ENCODE measurements at regions not wholly inside any gene's neighbourhood (a gene's known extent, or its start where the extent isn't known, plus 50 kb on each side); places are given as distances from the start of the nearest gene placed in this dataset.

DNA sequence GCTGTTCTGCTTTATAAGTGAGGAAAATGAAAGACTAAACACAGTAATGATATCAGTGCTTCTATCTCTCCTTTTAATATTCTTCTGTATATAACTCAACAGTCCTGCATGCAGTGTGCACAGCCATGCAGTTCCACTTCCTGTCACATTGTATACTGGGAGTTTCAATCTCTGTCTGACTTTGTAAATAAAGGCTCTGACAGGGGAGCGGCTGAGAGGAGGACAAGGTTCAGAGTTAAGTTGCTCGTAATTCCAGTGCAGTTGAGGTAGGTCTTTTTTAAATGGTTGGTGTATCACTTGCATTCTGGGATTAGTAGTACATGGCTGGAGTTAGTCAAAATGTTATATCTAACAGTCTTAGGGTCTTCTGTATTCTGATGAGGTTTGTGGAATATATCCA is 264.5 kb downstream of the OLFM3 start:
- intact Hi-C loops (cut with DNase I; ENCODE audit: low total_unique reads) = no loop called here
- Histone ChIP-seq H3K36me3 (no peaks in the 10 kb centered on the region), H3K27ac (no peak overlapping the region), H3K27me3 (no peaks in the 10 kb centered on the region), H3K4me3 (no peak overlapping the region), H3K4me1 (no peaks in the 10 kb centered on the region), H3K9me3 (no peaks in the 10 kb centered on the region)
- no peak for DNase-seq
- TF ChIP-seq, protein P1, sequence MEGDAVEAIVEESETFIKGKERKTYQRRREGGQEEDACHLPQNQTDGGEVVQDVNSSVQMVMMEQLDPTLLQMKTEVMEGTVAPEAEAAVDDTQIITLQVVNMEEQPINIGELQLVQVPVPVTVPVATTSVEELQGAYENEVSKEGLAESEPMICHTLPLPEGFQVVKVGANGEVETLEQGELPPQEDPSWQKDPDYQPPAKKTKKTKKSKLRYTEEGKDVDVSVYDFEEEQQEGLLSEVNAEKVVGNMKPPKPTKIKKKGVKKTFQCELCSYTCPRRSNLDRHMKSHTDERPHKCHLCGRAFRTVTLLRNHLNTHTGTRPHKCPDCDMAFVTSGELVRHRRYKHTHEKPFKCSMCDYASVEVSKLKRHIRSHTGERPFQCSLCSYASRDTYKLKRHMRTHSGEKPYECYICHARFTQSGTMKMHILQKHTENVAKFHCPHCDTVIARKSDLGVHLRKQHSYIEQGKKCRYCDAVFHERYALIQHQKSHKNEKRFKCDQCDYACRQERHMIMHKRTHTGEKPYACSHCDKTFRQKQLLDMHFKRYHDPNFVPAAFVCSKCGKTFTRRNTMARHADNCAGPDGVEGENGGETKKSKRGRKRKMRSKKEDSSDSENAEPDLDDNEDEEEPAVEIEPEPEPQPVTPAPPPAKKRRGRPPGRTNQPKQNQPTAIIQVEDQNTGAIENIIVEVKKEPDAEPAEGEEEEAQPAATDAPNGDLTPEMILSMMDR (IDR thresholded peaks at IDR 0.05) = no peak

DNA sequence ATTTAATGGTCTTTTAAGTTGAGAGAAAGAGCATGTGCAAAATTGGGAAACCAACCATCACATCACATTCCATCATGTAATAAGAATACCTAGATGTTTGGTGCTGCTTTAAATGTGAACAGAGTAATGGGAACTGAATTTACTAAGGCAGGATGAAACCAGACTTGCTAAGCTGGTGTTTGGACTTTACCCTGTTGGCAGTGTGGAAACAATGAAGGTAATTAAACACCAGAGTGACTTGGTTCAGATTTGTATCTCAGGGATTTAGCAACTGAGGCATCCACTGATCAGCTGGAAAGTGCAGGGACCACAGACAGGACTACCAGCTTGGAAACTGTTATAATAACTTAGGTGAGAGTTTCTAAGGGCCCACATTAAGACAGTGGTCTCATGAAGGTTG is 263.4 kb downstream of the OLFM3 start:
- intact Hi-C loops (cut with DNase I; ENCODE audit: low total_unique reads) = no loop called here
- no peak for DNase-seq
- Histone ChIP-seq H3K36me3 (no peaks in the 10 kb centered on the region), H3K4me3 (no peak overlapping the region), H3K9me3 (no peaks in the 10 kb centered on the region), H3K4me1 (no peaks in the 10 kb centered on the region), H3K27me3 (no peaks in the 10 kb centered on the region), H3K27ac (no peak overlapping the region)
- TF ChIP-seq, protein P1 (IDR thresholded peaks at IDR 0.05) = no peak

DNA sequence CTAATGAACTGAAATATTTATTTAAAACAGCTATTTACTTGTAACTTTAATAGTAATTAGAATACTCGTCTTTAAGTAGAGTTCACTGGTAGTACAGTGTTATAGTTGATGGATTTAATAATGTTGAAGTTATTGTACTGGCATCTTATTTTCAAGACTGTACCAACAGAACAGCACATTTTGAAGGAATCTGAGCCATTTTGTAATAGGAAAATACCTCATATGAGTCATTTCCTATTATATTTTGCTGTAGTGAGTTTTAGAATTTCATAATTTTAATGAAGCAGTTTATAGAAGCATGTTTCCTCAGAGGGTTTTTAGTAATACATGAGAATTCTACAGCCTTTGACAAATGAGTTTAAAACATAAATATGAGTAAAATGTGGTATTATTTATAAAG is 258.3 kb downstream of the OLFM3 start:
- no peaks in the 10 kb centered on the region for H3K27me3 ChIP-seq
- no peak overlapping the region for H3K4me3 ChIP-seq
- intact Hi-C loops (cut with DNase I; ENCODE audit: low total_unique reads) = no loop called here
- no peaks in the 10 kb centered on the region for H3K36me3 ChIP-seq
- no peaks in the 10 kb centered on the region for H3K9me3 ChIP-seq
- no peaks in the 10 kb centered on the region for H3K4me1 ChIP-seq
- TF ChIP-seq, protein P1 (IDR thresholded peaks at IDR 0.05) = no peak
- no peak overlapping the region for H3K27ac ChIP-seq
- DNase-seq = no peak

DNA sequence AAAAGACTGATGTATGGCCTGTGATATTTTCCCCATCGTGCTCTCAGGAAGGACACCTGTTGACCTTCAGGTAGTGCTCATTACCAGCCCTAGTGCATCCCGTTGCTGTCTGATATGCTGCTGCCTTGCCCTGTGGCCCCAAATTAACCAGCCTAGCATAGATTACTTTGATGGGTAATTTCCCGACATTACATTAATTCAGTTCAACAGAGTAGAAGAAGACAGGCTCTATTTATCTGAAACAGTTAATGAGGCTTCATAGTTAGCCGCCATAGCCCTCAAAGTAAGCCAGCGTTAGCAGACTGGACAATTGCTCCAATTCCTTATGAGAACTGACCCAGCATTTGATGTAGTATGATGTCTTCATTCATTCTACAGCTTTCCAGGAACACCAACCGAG is 257.6 kb downstream of the OLFM3 start:
- no peaks in the 10 kb centered on the region for H3K9me3 ChIP-seq
- DNase-seq = no peak
- no peaks in the 10 kb centered on the region for H3K36me3 ChIP-seq
- no peak overlapping the region for H3K27ac ChIP-seq
- no peaks in the 10 kb centered on the region for H3K27me3 ChIP-seq
- intact Hi-C loops (cut with DNase I; ENCODE audit: low total_unique reads) = no loop called here
- no peak overlapping the region for H3K4me3 ChIP-seq
- TF ChIP-seq, protein P1 (IDR thresholded peaks at IDR 0.05) = no peak
- no peaks in the 10 kb centered on the region for H3K4me1 ChIP-seq

DNA sequence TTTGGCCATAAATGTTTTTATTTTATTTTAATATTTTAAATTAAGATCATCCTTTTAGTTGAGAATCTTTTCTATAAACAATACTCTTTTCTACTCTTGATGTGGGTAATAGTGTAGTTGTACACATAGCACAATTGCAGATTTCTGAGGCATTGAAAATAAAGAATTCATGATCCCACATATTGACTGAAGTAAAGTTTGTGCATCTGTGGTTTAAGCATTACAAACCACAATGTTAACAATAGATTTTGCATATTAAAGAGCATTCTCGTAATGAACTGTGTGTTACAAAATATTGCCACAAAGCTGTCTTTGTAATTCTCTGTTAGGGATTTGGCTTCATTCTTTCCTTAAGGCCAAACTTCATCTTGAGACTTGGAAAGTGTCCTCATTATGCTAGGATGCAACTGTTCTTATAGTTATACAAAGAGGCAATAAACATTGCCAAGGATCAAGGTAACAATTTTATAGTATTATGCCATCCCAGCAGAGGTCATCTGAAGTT is 256.8 kb downstream of the OLFM3 start:
- H3K27ac ChIP-seq = no peak overlapping the region
- no peaks in the 10 kb centered on the region for H3K4me1 ChIP-seq
- H3K36me3 ChIP-seq = no peaks in the 10 kb centered on the region
- DNase-seq = no peak
- no peak overlapping the region for H3K4me3 ChIP-seq
- TF ChIP-seq, protein P1 (IDR thresholded peaks at IDR 0.05) = no peak
- no peaks in the 10 kb centered on the region for H3K9me3 ChIP-seq
- intact Hi-C loops (cut with DNase I; ENCODE audit: low total_unique reads) = no loop called here
- H3K27me3 ChIP-seq = no peaks in the 10 kb centered on the region

DNA sequence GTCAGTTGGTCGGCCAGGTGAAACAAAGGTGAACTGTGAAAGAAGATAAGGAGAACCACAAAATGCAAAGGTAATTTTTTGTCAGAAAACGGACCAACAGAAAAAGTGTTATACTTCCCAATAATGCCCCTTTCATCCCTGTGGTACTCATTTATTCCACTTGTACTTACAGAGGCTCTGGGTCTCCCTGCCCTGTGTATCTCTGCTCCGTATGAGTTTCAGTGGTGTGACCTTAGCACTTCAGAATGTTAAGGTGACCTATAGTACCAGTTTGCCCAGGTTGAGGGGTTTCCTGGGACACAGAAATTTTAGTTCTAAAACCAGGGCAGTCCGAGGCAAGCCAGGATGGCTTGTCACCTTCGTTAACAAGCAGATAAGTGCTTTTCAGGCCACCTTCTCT is 254.8 kb downstream of the OLFM3 start:
- DNase-seq = no peak
- no peak overlapping the region for H3K4me3 ChIP-seq
- H3K27ac ChIP-seq = no peak overlapping the region
- H3K27me3 ChIP-seq = no peaks in the 10 kb centered on the region
- H3K4me1 ChIP-seq = no peaks in the 10 kb centered on the region
- TF ChIP-seq, protein P1 (IDR thresholded peaks at IDR 0.05) = no peak
- no peaks in the 10 kb centered on the region for H3K36me3 ChIP-seq
- intact Hi-C loops (cut with DNase I; ENCODE audit: low total_unique reads) = no loop called here
- no peaks in the 10 kb centered on the region for H3K9me3 ChIP-seq

All from tibial artery (tissue), 4 donors.